ENCODE measurements at regions not wholly inside any gene's neighbourhood (a gene's known extent, or its start where the extent isn't known, plus 50 kb on each side); places are given as distances from the start of the nearest gene placed in this dataset.

GRCh38 chr17:63349478-63350000 lies 96.6 kb downstream of the CYB561 start:
- no peak for TF ChIP-seq EGR1 (IDR thresholded peaks at IDR 0.05)
- no peak for TF ChIP-seq MAX (IDR thresholded peaks at IDR 0.05)
- no peak for TF ChIP-seq CREB1 (IDR thresholded peaks at IDR 0.05; ENCODE audit: low read depth)
- no peak for TF ChIP-seq ZBTB7A (IDR thresholded peaks at IDR 0.05; ENCODE audit: low read depth)
- no peak for TF ChIP-seq FOXM1 (IDR thresholded peaks at IDR 0.05; ENCODE audit: borderline replicate concordance, low read depth)
- TF ChIP-seq TCF12 (IDR thresholded peaks at IDR 0.05; ENCODE audit: low read depth): no peak
- no peak for TF ChIP-seq NFIC (IDR thresholded peaks at IDR 0.05)
- TF ChIP-seq USF1 (IDR thresholded peaks at IDR 0.05): no peak
- no peak for TF ChIP-seq CEBPB (IDR thresholded peaks at IDR 0.05)
- no peak for TF ChIP-seq RAD21 (IDR thresholded peaks at IDR 0.05; ENCODE audit: low read depth)
- no peak for TF ChIP-seq REST (IDR thresholded peaks at IDR 0.05; ENCODE audit: low read depth)
- no peak for TF ChIP-seq EP300 (IDR thresholded peaks at IDR 0.05; ENCODE audit: borderline replicate concordance)
- no peak for TF ChIP-seq YY1 (IDR thresholded peaks at IDR 0.05; ENCODE audit: low read depth)
- TF ChIP-seq TEAD4 (IDR thresholded peaks at IDR 0.05): no peak
- TF ChIP-seq TAF1 (IDR thresholded peaks at IDR 0.05; ENCODE audit: low read depth): no peak

- TF ChIP-seq USF1 (IDR thresholded peaks at IDR 0.05): no peak
- no peak for TF ChIP-seq EP300 (IDR thresholded peaks at IDR 0.05; ENCODE audit: borderline replicate concordance)
- no peak for TF ChIP-seq RAD21 (IDR thresholded peaks at IDR 0.05; ENCODE audit: low read depth)
- TF ChIP-seq CEBPB (IDR thresholded peaks at IDR 0.05): no peak
- TF ChIP-seq YY1 (IDR thresholded peaks at IDR 0.05; ENCODE audit: low read depth): no peak
- no peak for TF ChIP-seq CREB1 (IDR thresholded peaks at IDR 0.05; ENCODE audit: low read depth)
- TF ChIP-seq TAF1 (IDR thresholded peaks at IDR 0.05; ENCODE audit: low read depth): no peak
- TF ChIP-seq TEAD4 (IDR thresholded peaks at IDR 0.05): no peak
Observed at GRCh38 chr17:63350364-63350763, 95.7 kb downstream of the CYB561 start.

GRCh38 chr17:63354256-63354655 lies 91.8 kb downstream of the CYB561 start:
- TF ChIP-seq TCF12 (IDR thresholded peaks at IDR 0.05; ENCODE audit: low read depth) (no peak), CREB1 (IDR thresholded peaks at IDR 0.05; ENCODE audit: low read depth) (no peak), RAD21 (IDR thresholded peaks at IDR 0.05; ENCODE audit: low read depth) (no peak), TEAD4 (IDR thresholded peaks at IDR 0.05) (no peak), REST (IDR thresholded peaks at IDR 0.05; ENCODE audit: low read depth) (no peak), TAF1 (IDR thresholded peaks at IDR 0.05; ENCODE audit: low read depth) (no peak), EGR1 (IDR thresholded peaks at IDR 0.05) (no peak), ZBTB7A (IDR thresholded peaks at IDR 0.05; ENCODE audit: low read depth) (no peak), MAX (IDR thresholded peaks at IDR 0.05) (no peak), YY1 (IDR thresholded peaks at IDR 0.05; ENCODE audit: low read depth) (no peak), USF1 (IDR thresholded peaks at IDR 0.05) (no peak), CEBPB (IDR thresholded peaks at IDR 0.05) (no peak), FOXM1 (IDR thresholded peaks at IDR 0.05; ENCODE audit: borderline replicate concordance, low read depth) (no peak), NFIC (IDR thresholded peaks at IDR 0.05) (no peak), EP300 (IDR thresholded peaks at IDR 0.05; ENCODE audit: borderline replicate concordance) (no peak)

GRCh38 chr17:63356337-63356757 lies 89.8 kb downstream of the CYB561 start:
- TF ChIP-seq EP300 (IDR thresholded peaks at IDR 0.05; ENCODE audit: borderline replicate concordance): no peak
- no peak for TF ChIP-seq REST (IDR thresholded peaks at IDR 0.05; ENCODE audit: low read depth)
- TF ChIP-seq YY1 (IDR thresholded peaks at IDR 0.05; ENCODE audit: low read depth): no peak
- no peak for TF ChIP-seq FOXM1 (IDR thresholded peaks at IDR 0.05; ENCODE audit: borderline replicate concordance, low read depth)
- no peak for TF ChIP-seq RAD21 (IDR thresholded peaks at IDR 0.05; ENCODE audit: low read depth)
- no peak for TF ChIP-seq TAF1 (IDR thresholded peaks at IDR 0.05; ENCODE audit: low read depth)
- TF ChIP-seq CEBPB (IDR thresholded peaks at IDR 0.05): no peak
- TF ChIP-seq ZBTB7A (IDR thresholded peaks at IDR 0.05; ENCODE audit: low read depth): no peak
- no peak for TF ChIP-seq TEAD4 (IDR thresholded peaks at IDR 0.05)
- no peak for TF ChIP-seq EGR1 (IDR thresholded peaks at IDR 0.05)
